Vagina (tissue), 2 donors: ENCODE measurements at regions not wholly inside any gene's neighbourhood (a gene's known extent, or its start where the extent isn't known, plus 50 kb on each side); places are given as distances from the start of the nearest gene placed in this dataset.

ENCODE experiments used
- DNase-seq, 2 donors: peaks; one replicate each; pipeline ENCODE4 v3.0.0-alpha.2; 2017; ENCODE audit errors: extremely low spot score in 2 of 2
- H3K27ac ChIP-seq: fragments of 200-600 bp; sonication (generic); one replicate; pipeline ENCODE4 v1.5.1; 2019
- H3K27me3 ChIP-seq: fragments of 200-600 bp; sonication (generic); one replicate; pipeline ENCODE4 v1.5.1; 2019
- H3K36me3 ChIP-seq, 2 donors: fragments of 200-600 bp; sonication (generic); one replicate each; pipeline ENCODE4 v1.5.1; 2017 to 2019
- H3K4me1 ChIP-seq: fragments of 200-600 bp; sonication (generic); one replicate; pipeline ENCODE4 v1.5.1; 2019
- H3K4me3 ChIP-seq, 2 donors: fragments of 200-600 bp; sonication (generic); 1 replicate in 1 of 2; 2 replicates in 1 of 2; pipeline ENCODE4 v1.5.1; 2016 to 2019
- H3K9me3 ChIP-seq: fragments of 200-600 bp; sonication (generic); one replicate; pipeline ENCODE4 v1.5.1; 2019
- CTCF ChIP-seq, 3 experiments: fragments of 450-650 bp in 2 of 3; fragments of 200-600 bp in 1 of 3; sonication (generic) in 1 of 3; IDR thresholded peaks; one replicate each; pipeline ENCODE4 v1.5.1; 2017 to 2019; ENCODE audit warnings: antibody characterized with exemption in 3 of 3, mild to moderate bottlenecking in 2 of 3, moderate library complexity in 2 of 3
- POLR2A ChIP-seq, 2 donors: fragments of 450-650 bp; IDR thresholded peaks; one replicate each; pipeline ENCODE4 v1.6.1; 2017; ENCODE audit warnings: antibody characterized with exemption in 2 of 2, mild to moderate bottlenecking in 2 of 2, moderate library complexity in 2 of 2
- POLR2AphosphoS5 ChIP-seq, 2 donors: sonication (generic); formaldehyde crosslinking; IDR thresholded peaks; one replicate each; pipeline ENCODE4 v1.9.0; 2017; ENCODE audit warnings: antibody characterized with exemption in 2 of 2, mild to moderate bottlenecking in 2 of 2, low read depth in 1 of 2; ENCODE audit not compliant: insufficient read depth in 1 of 2
- intact Hi-C: fragments of 100-400 bp; cut with DNase I; formaldehyde crosslinking; loops from one replicate; pipeline ENCODE4 v1.15.1; 2023

DNA sequence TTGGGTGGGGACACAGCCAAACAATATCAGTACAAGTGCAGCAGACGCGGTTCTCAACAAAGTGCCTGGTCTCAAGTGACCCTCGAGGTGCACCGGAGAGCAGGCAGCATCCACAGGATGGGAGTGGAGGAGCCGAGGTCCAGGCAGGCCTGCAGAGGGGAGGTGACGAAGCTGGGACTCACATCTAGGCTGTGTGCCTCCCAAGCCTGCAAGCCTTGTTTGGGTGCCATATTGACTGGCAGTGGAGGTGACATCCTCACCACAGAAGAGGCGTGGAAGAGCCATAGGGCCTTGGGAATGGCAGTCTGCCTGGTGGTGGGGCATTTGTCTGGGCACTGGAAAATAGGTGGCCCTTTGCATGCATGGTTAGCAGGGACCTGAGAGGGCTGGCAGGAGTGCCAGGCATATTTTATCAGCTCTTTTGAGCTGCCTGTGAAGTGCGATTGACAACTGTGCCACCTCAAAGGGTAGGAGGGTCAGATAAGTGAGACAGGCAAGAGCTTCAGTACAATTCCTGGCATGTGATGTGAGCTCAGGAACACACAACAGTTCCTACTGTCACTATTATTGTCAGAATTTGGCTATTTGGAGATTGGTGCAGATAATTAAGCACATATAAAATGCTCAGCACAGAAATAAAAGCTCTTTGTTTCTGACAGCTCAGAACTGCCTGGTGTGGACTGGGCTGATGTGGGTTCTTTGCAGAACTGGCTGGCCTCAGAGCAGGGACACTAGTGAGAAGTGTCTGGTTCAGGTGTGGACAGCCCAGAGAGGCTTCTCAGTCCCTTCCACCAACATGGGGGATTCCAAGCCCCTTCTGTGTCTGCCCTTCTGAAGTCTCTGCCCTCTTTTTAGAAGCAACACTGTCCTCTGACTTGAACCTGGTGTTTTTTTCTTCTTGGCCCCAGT, 347.6 kb upstream of the AJAP1 start:
- DNase-seq: peak in 1 of 2 donors; percentile 69
- no peaks in the 10 kb centered on the region for H3K4me1 ChIP-seq
- no peak overlapping the region for H3K27ac ChIP-seq
- H3K36me3 ChIP-seq: no peaks in the 10 kb centered on the region
- intact Hi-C loops: no loop called here
- no peaks in the 10 kb centered on the region for H3K27me3 ChIP-seq
- no peaks in the 10 kb centered on the region for H3K9me3 ChIP-seq
- no peak overlapping the region for H3K4me3 ChIP-seq
- TF ChIP-seq POLR2A (IDR thresholded peaks at IDR 0.05): no peak
- no peak for TF ChIP-seq CTCF (IDR thresholded peaks at IDR 0.05)
- TF ChIP-seq POLR2AphosphoS5 (IDR thresholded peaks at IDR 0.05; ENCODE audit: insufficient read depth in 1 of 2, low read depth in 1 of 2): no peak

DNA sequence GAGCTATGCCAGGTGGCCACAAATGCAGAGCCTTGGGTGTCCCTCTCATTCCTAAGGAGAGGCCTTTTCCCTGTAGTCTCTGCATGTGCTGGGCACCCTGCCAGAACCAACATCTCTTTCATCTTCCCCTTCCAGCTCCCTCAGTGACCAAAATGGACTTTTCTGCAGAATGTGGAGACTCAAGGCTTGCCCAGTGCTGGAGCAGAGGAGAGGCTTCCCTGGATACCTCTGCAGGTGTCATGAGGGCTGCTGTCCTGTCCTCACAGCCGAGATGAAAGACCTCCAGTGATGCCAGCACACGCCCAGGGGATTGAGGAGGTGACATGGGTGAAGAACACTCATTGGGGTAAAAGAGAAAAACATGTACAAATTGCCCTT, 347.0 kb upstream of the AJAP1 start:
- H3K4me1 ChIP-seq: no peaks in the 10 kb centered on the region
- no peaks in the 10 kb centered on the region for H3K9me3 ChIP-seq
- no peak overlapping the region for H3K27ac ChIP-seq
- H3K27me3 ChIP-seq: no peaks in the 10 kb centered on the region
- intact Hi-C loops: no loop called here
- H3K36me3 ChIP-seq: no peaks in the 10 kb centered on the region
- no peak overlapping the region for H3K4me3 ChIP-seq
- no peak for TF ChIP-seq CTCF (IDR thresholded peaks at IDR 0.05)
- TF ChIP-seq POLR2AphosphoS5 (IDR thresholded peaks at IDR 0.05; ENCODE audit: insufficient read depth in 1 of 2, low read depth in 1 of 2): no peak
- TF ChIP-seq POLR2A (IDR thresholded peaks at IDR 0.05): no peak
- DNase-seq: peak in 1 of 2 donors; percentile 44

DNA sequence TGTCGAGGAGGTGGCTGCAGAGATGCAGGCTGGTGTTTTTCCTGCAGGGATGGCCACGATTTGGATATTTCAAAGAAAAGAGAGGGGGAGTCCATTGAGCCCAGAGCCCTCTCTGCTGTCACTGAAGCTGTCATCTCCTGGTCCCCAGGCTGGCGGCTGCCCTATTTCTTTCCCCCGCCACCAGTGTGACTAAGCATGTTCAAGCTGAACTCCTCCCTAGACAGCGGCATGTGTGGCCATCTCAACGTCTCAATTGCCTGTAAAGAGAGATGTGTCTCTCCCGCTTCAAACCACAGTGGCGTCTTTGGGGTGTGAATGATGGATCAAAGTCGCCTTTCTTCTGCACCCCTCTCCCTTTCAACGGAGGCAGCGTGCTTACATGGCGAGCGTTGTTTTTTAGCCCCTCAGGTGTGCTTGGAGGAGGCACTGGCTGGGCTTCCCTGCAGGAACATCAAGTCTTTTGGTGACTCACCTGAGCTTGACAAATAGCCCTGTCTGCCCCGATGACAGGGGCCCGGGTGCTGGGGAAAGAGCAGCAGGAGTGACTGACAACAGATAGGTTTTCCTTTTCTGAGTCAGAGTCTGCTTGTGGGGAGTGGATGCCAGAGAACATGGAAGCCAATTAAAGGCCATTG, 346.4 kb upstream of the AJAP1 start:
- peak in 1 of 2 donors; percentile 60 for DNase-seq
- no peak overlapping the region for H3K27ac ChIP-seq
- no peaks in the 10 kb centered on the region for H3K27me3 ChIP-seq
- H3K36me3 ChIP-seq: no peaks in the 10 kb centered on the region
- TF ChIP-seq CTCF (IDR thresholded peaks at IDR 0.05): no peak
- no peak for TF ChIP-seq POLR2AphosphoS5 (IDR thresholded peaks at IDR 0.05; ENCODE audit: insufficient read depth in 1 of 2, low read depth in 1 of 2)
- TF ChIP-seq POLR2A (IDR thresholded peaks at IDR 0.05): no peak
- H3K4me3 ChIP-seq: no peak overlapping the region
- no peaks in the 10 kb centered on the region for H3K4me1 ChIP-seq
- H3K9me3 ChIP-seq: no peaks in the 10 kb centered on the region
- intact Hi-C loops: no loop called here

GRCh38 chr1:4308806-4309205, 345.6 kb upstream of the AJAP1 start:
- Histone ChIP-seq H3K36me3 (no peaks in the 10 kb centered on the region), H3K27ac (no peak overlapping the region), H3K9me3 (peaks cover 2% of the 10 kb centered on the region), H3K27me3 (no peaks in the 10 kb centered on the region), H3K4me1 (no peaks in the 10 kb centered on the region), H3K4me3 (no peak overlapping the region)
- intact Hi-C loops: no loop called here
- DNase-seq: peak in 1 of 2 donors; percentile 74
- no peak for TF ChIP-seq POLR2A (IDR thresholded peaks at IDR 0.05)
- no peak for TF ChIP-seq POLR2AphosphoS5 (IDR thresholded peaks at IDR 0.05; ENCODE audit: insufficient read depth in 1 of 2, low read depth in 1 of 2)
- TF ChIP-seq CTCF (IDR thresholded peaks at IDR 0.05): no peak
